ENCODE measurements at regions not wholly inside any gene's neighbourhood (a gene's known extent, or its start where the extent isn't known, plus 50 kb on each side); places are given as distances from the start of the nearest gene placed in this dataset.

DNA sequence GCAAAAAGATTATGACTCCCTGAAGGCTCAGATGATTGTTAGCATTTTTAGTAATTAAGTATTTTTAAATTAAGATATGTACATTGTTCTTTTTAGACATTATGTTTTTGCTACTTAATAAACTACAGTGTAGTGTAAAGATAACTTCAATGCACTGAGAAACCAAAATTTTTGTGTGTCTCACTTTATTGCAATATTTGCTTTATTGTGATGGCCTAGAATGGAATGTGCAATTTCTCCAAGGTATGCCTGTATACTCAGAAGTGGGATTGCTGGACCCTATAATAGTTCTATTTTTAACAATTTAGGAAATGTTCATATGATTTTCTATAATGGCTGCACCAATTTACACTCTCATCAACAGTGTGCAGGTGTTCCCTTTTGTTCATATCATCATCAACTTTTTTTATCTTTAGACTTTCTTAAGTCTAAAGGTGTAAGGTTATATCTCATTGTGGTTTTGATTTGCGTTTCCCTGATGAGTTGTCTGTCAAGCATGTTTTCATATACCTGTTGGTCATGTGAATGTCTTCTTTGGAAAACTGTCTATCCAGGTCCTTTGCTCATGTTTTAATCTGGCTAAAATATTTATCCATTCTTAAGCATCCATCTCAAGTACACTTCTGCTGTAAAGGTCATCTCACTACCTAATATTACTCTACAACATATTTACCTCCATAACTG is 1323.5 kb upstream of the LRRTM3 start:
- TF ChIP-seq, protein P1, sequence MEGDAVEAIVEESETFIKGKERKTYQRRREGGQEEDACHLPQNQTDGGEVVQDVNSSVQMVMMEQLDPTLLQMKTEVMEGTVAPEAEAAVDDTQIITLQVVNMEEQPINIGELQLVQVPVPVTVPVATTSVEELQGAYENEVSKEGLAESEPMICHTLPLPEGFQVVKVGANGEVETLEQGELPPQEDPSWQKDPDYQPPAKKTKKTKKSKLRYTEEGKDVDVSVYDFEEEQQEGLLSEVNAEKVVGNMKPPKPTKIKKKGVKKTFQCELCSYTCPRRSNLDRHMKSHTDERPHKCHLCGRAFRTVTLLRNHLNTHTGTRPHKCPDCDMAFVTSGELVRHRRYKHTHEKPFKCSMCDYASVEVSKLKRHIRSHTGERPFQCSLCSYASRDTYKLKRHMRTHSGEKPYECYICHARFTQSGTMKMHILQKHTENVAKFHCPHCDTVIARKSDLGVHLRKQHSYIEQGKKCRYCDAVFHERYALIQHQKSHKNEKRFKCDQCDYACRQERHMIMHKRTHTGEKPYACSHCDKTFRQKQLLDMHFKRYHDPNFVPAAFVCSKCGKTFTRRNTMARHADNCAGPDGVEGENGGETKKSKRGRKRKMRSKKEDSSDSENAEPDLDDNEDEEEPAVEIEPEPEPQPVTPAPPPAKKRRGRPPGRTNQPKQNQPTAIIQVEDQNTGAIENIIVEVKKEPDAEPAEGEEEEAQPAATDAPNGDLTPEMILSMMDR (IDR thresholded peaks at IDR 0.05; ENCODE audit: low read depth, low read length): no peak
- TF ChIP-seq EZH2phosphoT487 (IDR thresholded peaks at IDR 0.05; ENCODE audit: low read depth): no peak
